ENCODE measurements at regions not wholly inside any gene's neighbourhood (a gene's known extent, or its start where the extent isn't known, plus 50 kb on each side); places are given as distances from the start of the nearest gene placed in this dataset.

DNA sequence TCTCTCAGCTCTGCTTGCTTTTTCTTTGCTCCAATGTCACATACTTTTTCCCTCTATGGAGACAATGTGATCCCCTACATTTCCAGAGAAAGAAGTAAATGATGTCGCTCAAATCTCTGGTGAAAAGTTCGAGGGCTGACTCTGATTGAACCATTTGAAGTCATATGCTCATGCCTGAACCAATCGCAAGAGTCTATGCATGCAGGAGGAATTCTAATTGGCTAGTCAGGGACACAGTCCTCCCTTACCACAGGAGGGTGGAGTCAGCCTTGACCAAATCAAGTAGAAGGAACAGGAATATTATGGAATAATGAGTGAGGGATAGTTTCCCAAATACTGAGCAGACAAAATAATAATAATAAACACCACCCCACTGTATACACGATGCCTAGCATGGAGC lies 96.8 kb downstream of the PRLHR start:
- no peak overlapping the region for H3K4me2 ChIP-seq (ENCODE audit: low read length)

DNA sequence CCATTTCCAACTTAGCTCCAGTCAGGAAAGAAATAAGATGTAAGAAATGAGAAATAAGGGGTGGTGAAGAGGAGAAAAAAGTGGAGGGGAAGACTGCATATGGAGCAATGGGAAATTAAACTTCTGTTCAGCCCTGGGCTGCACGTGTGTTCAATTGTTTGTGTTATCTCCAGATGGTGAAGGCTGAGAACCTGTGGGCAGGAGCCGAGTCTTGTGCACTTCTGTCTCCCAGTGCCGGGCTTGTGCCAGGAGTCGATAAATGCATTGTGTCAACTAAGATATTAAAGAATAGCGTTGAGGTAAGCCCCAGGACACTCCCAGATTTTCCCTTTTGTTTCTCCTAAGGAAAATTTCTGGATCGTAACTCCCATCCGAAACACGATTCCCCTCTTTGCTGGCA lies 98.2 kb downstream of the PRLHR start:
- Histone ChIP-seq H3K9me2 (replicated peaks; ENCODE audit: control insufficient read depth, low read length) (no peaks in the 10 kb centered on the region), H3K79me2 (ENCODE audit: control insufficient read depth, low read length) (no peaks in the 10 kb centered on the region), H3K9me3 (ENCODE audit: control insufficient read depth, insufficient read depth, low read length) (no peaks in the 10 kb centered on the region), H3K36me3 (ENCODE audit: control insufficient read depth, low read length) (no peaks in the 10 kb centered on the region), H3K27ac (ENCODE audit: low read depth, low read length) (no peak overlapping the region), H4K20me1 (ENCODE audit: control insufficient read depth, insufficient read depth, low read depth, low read length) (no peaks in the 10 kb centered on the region), H3K4me3 (ENCODE audit: low read length) (no peak overlapping the region), H3K27me3 (ENCODE audit: control insufficient read depth, low read length) (no peaks in the 10 kb centered on the region), H3F3A (ENCODE audit: control insufficient read depth, insufficient read depth) (no peaks in the 10 kb centered on the region), H3K4me2 (ENCODE audit: low read length) (no peak overlapping the region), H3K4me1 (ENCODE audit: control insufficient read depth, low read length) (no peaks in the 10 kb centered on the region)
- TF ChIP-seq EZH2phosphoT487 (IDR thresholded peaks at IDR 0.05; ENCODE audit: borderline replicate concordance, low read length) = no peak
- TF ChIP-seq, protein P1, sequence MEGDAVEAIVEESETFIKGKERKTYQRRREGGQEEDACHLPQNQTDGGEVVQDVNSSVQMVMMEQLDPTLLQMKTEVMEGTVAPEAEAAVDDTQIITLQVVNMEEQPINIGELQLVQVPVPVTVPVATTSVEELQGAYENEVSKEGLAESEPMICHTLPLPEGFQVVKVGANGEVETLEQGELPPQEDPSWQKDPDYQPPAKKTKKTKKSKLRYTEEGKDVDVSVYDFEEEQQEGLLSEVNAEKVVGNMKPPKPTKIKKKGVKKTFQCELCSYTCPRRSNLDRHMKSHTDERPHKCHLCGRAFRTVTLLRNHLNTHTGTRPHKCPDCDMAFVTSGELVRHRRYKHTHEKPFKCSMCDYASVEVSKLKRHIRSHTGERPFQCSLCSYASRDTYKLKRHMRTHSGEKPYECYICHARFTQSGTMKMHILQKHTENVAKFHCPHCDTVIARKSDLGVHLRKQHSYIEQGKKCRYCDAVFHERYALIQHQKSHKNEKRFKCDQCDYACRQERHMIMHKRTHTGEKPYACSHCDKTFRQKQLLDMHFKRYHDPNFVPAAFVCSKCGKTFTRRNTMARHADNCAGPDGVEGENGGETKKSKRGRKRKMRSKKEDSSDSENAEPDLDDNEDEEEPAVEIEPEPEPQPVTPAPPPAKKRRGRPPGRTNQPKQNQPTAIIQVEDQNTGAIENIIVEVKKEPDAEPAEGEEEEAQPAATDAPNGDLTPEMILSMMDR (IDR thresholded peaks at IDR 0.05; ENCODE audit: low read depth, low read length, poor library complexity, severe bottlenecking) = no peak

More for the DNA sequence above, 96.8 kb downstream of the PRLHR start:
- Histone ChIP-seq H3K27ac (ENCODE audit: low read depth, low read length) (no peak overlapping the region), H3K9me2 (replicated peaks; ENCODE audit: control insufficient read depth, low read length) (no peaks in the 10 kb centered on the region), H4K20me1 (ENCODE audit: control insufficient read depth, insufficient read depth, low read depth, low read length) (no peaks in the 10 kb centered on the region), H3F3A (ENCODE audit: control insufficient read depth, insufficient read depth) (no peaks in the 10 kb centered on the region), H3K9me3 (ENCODE audit: control insufficient read depth, insufficient read depth, low read length) (no peaks in the 10 kb centered on the region), H3K4me1 (ENCODE audit: control insufficient read depth, low read length) (no peaks in the 10 kb centered on the region), H3K79me2 (ENCODE audit: control insufficient read depth, low read length) (no peaks in the 10 kb centered on the region), H3K27me3 (ENCODE audit: control insufficient read depth, low read length) (no peaks in the 10 kb centered on the region), H3K4me3 (ENCODE audit: low read length) (no peak overlapping the region), H3K36me3 (ENCODE audit: control insufficient read depth, low read length) (no peaks in the 10 kb centered on the region)
- no peak for TF ChIP-seq EZH2phosphoT487 (IDR thresholded peaks at IDR 0.05; ENCODE audit: borderline replicate concordance, low read length)
- TF ChIP-seq, protein P1 (IDR thresholded peaks at IDR 0.05; ENCODE audit: low read depth, low read length, poor library complexity, severe bottlenecking) = no peak

DNA sequence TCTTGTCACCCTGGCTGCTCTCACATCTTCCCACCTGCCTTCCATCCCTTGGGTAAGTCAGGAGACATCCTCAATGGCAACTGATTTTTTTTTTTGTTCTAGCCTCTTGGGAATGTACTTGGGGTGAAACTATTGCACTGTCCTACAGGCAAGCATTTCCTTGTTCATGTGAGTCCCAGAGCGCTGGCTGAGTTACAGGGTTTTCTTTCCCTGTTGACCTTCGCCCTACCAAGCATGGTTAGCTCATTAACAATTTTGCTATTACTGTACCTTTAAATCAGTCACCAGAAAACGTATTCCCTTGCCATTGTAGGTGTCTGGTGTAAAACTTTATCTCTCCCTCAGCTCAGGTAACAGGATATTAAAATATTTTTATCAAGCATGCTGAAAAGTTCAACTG lies 98.9 kb downstream of the PRLHR start:
- H3K36me3 ChIP-seq (ENCODE audit: control insufficient read depth, low read length) = no peaks in the 10 kb centered on the region
- H3K4me3 ChIP-seq (ENCODE audit: low read length) = no peak overlapping the region
- no peak overlapping the region for H3K27ac ChIP-seq (ENCODE audit: low read depth, low read length)
- no peaks in the 10 kb centered on the region for H3F3A ChIP-seq (ENCODE audit: control insufficient read depth, insufficient read depth)
- H3K27me3 ChIP-seq (ENCODE audit: control insufficient read depth, low read length) = no peaks in the 10 kb centered on the region
- no peaks in the 10 kb centered on the region for H3K9me2 ChIP-seq (replicated peaks; ENCODE audit: control insufficient read depth, low read length)
- no peaks in the 10 kb centered on the region for H3K4me1 ChIP-seq (ENCODE audit: control insufficient read depth, low read length)
- H4K20me1 ChIP-seq (ENCODE audit: control insufficient read depth, insufficient read depth, low read depth, low read length) = no peaks in the 10 kb centered on the region
- H3K4me2 ChIP-seq (ENCODE audit: low read length) = no peak overlapping the region
- no peaks in the 10 kb centered on the region for H3K79me2 ChIP-seq (ENCODE audit: control insufficient read depth, low read length)
- H3K9me3 ChIP-seq (ENCODE audit: control insufficient read depth, insufficient read depth, low read length) = no peaks in the 10 kb centered on the region
- TF ChIP-seq, protein P1 (IDR thresholded peaks at IDR 0.05; ENCODE audit: low read depth, low read length, poor library complexity, severe bottlenecking) = no peak
- TF ChIP-seq EZH2phosphoT487 (IDR thresholded peaks at IDR 0.05; ENCODE audit: borderline replicate concordance, low read length) = no peak

DNA sequence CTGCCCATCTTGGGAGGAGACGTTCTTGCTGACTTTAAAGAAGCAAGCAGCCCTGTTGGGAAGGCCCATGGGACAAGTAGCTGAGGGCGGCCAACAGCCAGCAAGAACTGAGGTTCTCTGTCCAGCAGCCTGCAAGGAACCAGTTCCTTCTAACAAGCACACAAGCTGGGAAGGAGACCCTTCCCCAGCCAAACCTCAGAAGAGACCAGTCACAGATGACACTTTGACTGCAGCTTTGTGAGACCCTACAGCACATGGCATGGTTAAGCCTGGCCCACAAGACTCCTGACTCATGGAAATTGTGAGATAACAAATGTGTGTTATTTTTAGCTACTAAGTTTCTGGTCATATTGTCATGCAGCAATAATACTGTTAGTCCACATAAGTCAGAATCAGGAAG lies 99.9 kb downstream of the PRLHR start:
- Histone ChIP-seq H3K79me2 (ENCODE audit: control insufficient read depth, low read length) (no peaks in the 10 kb centered on the region), H3K4me2 (ENCODE audit: low read length) (no peak overlapping the region), H3K4me1 (ENCODE audit: control insufficient read depth, low read length) (no peaks in the 10 kb centered on the region), H4K20me1 (ENCODE audit: control insufficient read depth, insufficient read depth, low read depth, low read length) (no peaks in the 10 kb centered on the region), H3K4me3 (ENCODE audit: low read length) (no peak overlapping the region), H3K36me3 (ENCODE audit: control insufficient read depth, low read length) (no peaks in the 10 kb centered on the region), H3K9me2 (replicated peaks; ENCODE audit: control insufficient read depth, low read length) (no peaks in the 10 kb centered on the region), H3K27me3 (ENCODE audit: control insufficient read depth, low read length) (no peaks in the 10 kb centered on the region), H3K27ac (ENCODE audit: low read depth, low read length) (no peak overlapping the region), H3K9me3 (ENCODE audit: control insufficient read depth, insufficient read depth, low read length) (no peaks in the 10 kb centered on the region), H3F3A (ENCODE audit: control insufficient read depth, insufficient read depth) (no peaks in the 10 kb centered on the region)
- TF ChIP-seq, protein P1 (IDR thresholded peaks at IDR 0.05; ENCODE audit: low read depth, low read length, poor library complexity, severe bottlenecking) = no peak
- TF ChIP-seq EZH2phosphoT487 (IDR thresholded peaks at IDR 0.05; ENCODE audit: borderline replicate concordance, low read length) = no peak
